CD14-positive monocyte (primary cell): ENCODE measurements at regions not wholly inside any gene's neighbourhood (a gene's known extent, or its start where the extent isn't known, plus 50 kb on each side); places are given as distances from the start of the nearest gene placed in this dataset.

Source experiments
- DNase-seq, 3 donors: peaks; one replicate each; pipeline ENCODE4 v3.0.0-alpha.2; 2011 to 2022
- H2AFZ ChIP-seq: 2 replicates; pipeline ENCODE4 v1.6.0; 2012; ENCODE audit warnings: mild to moderate bottlenecking, low read depth, low read length, inconsistent platforms; ENCODE audit not compliant: insufficient read depth, poor library complexity, severe bottlenecking
- H3K27ac ChIP-seq, 2 donors: 1 replicate in 1 of 2; 2 replicates in 1 of 2; pipeline ENCODE4 v1.5.1; 2012 to 2013; ENCODE audit warnings: low read length in 2 of 2, control low read depth in 1 of 2, inconsistent platforms in 1 of 2, low read depth in 1 of 2, mild to moderate bottlenecking in 1 of 2
- H3K27me3 ChIP-seq, 2 donors: one replicate each; pipeline versions ENCODE4 v1.6.0 to v1.6.1; 2011 to 2013; ENCODE audit warnings: low read length in 2 of 2; ENCODE audit not compliant: control insufficient read depth in 2 of 2, insufficient read depth in 2 of 2
- H3K36me3 ChIP-seq, 2 donors: replicated peaks in 1 of 2; 1 replicate in 1 of 2; 2 replicates in 1 of 2; pipeline versions ENCODE4 v1.5.1 to v1.6.1; 2012 to 2013; ENCODE audit warnings: low read length in 2 of 2, control low read depth in 1 of 2, inconsistent platforms in 1 of 2, mild to moderate bottlenecking in 1 of 2; ENCODE audit not compliant: insufficient read depth in 2 of 2, control insufficient read depth in 1 of 2
- H3K4me1 ChIP-seq, 2 donors: 1 replicate in 1 of 2; 2 replicates in 1 of 2; pipeline versions ENCODE4 v1.5.1 to v1.6.1; 2012 to 2013; ENCODE audit warnings: low read length in 2 of 2, control low read depth in 1 of 2, inconsistent platforms in 1 of 2, mild to moderate bottlenecking in 1 of 2, moderate library complexity in 1 of 2; ENCODE audit not compliant: insufficient read depth in 2 of 2, control insufficient read depth in 1 of 2
- H3K4me2 ChIP-seq: replicated peaks from 2 replicates; pipeline ENCODE3; 2012; ENCODE audit warnings: low read length, moderate library complexity, mild to moderate bottlenecking; ENCODE audit not compliant: poor library complexity, severe bottlenecking; ENCODE audit errors: extremely low read depth
- H3K4me3 ChIP-seq, 3 experiments: fragments of 200-600 bp in 1 of 3; sonication (generic) in 1 of 3; replicated peaks in 1 of 3; 1 replicate in 2 of 3; 2 replicates in 1 of 3; pipeline ENCODE4 v1.5.1; 2011 to 2013; ENCODE audit warnings: low read length in 3 of 3, mild to moderate bottlenecking in 3 of 3, control low read depth in 2 of 3, low read depth in 2 of 3, inconsistent platforms in 1 of 3, moderate library complexity in 1 of 3
- H3K79me2 ChIP-seq: 2 replicates; pipeline ENCODE4 v1.6.0; 2012; ENCODE audit warnings: mild to moderate bottlenecking, control low read depth, inconsistent platforms, low read length, moderate library complexity; ENCODE audit not compliant: insufficient read depth
- H3K9ac ChIP-seq: 2 replicates; pipeline ENCODE4 v1.6.0; 2017; ENCODE audit warnings: low read length, mild to moderate bottlenecking; ENCODE audit not compliant: insufficient read depth, poor library complexity, severe bottlenecking
- H3K9me3 ChIP-seq, 2 donors: replicated peaks in 1 of 2; 1 replicate in 1 of 2; 2 replicates in 1 of 2; pipeline versions ENCODE4 v1.5.1 to v1.6.1; 2012 to 2013; ENCODE audit warnings: low read length in 2 of 2, control low read depth in 1 of 2; ENCODE audit not compliant: control insufficient read depth in 1 of 2, insufficient read depth in 1 of 2
- H4K20me1 ChIP-seq: 2 replicates; pipeline ENCODE4 v1.6.0; 2012; ENCODE audit warnings: mild to moderate bottlenecking, low read length, control low read depth, moderate library complexity; ENCODE audit not compliant: insufficient read depth
- H3K27ac Mint-ChIP-seq, 7 donors: one replicate each; pipeline ENCODE4 v1.8.0; 2020; ENCODE audit warnings: mild to moderate bottlenecking in 7 of 7, mixed read lengths in 7 of 7, moderate library complexity in 6 of 7, inconsistent platforms in 2 of 7
- H3K27me3 Mint-ChIP-seq, 3 donors: one replicate each; pipeline ENCODE4 v1.8.0; 2021 to 2022; ENCODE audit warnings: low read depth in 3 of 3, mild to moderate bottlenecking in 3 of 3, mixed read lengths in 3 of 3, moderate library complexity in 3 of 3, inconsistent platforms in 1 of 3
- H3K36me3 Mint-ChIP-seq, 2 donors: one replicate each; pipeline ENCODE4 v1.8.0; 2020; ENCODE audit warnings: mixed read lengths in 2 of 2, inconsistent platforms in 1 of 2, mild to moderate bottlenecking in 1 of 2
- H3K4me1 Mint-ChIP-seq: one replicate; pipeline ENCODE4 v1.8.0; 2020; ENCODE audit warnings: mild to moderate bottlenecking, mixed read lengths
- H3K4me3 Mint-ChIP-seq, 2 donors: one replicate each; pipeline ENCODE4 v1.8.0; 2020; ENCODE audit warnings: mild to moderate bottlenecking in 2 of 2, mixed read lengths in 2 of 2, moderate library complexity in 1 of 2
- H3K9me3 Mint-ChIP-seq, 7 donors: one replicate each; pipeline ENCODE4 v1.8.0; 2020 to 2022; ENCODE audit warnings: mixed read lengths in 7 of 7, mild to moderate bottlenecking in 6 of 7, moderate library complexity in 6 of 7, inconsistent platforms in 2 of 7
- WGBS: methylation state at CpG from one replicate; pipeline ENCODE4 v1.1.5; 2013; ENCODE audit warnings: missing lambda C conversion rate; ENCODE audit not compliant: insufficient coverage; 5-methylcytosine and 5-hydroxymethylcytosine counted together
- intact Hi-C, 2 donors: fragments of 100-400 bp; cut with micrococcal nuclease; formaldehyde crosslinking; loops; one replicate each; pipeline versions ENCODE4 v1.15.0 to v1.15.1; 2023
- TF ChIP-seq, protein P1 (sequence below): fragments of 200-600 bp; IDR thresholded peaks from one replicate; pipeline ENCODE4 v1.8.0; 2022; ENCODE audit warnings: antibody characterized with exemption, mild to moderate bottlenecking

DNA sequence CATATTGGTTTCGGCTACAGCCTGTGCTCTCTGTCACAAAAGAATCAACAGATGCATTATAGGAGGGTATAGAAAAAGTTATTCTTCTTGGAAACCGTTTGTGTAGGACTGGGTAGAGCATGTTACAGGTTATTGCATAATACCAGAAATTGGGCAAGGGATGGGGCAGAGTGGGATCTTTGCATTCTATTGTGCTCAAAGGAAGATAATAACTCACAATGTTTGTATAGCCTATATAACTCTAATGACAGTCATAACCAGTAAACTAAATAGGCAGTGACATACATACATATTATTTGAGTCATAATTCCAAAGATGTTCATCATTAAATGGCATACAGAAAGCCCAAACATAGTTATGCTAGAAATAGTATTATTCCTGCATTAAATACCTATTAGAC, 179.7 kb downstream of the XPNPEP1 start:
- WGBS = no CpG with 5 or more reads among the region's 2 CpGs
- no peak overlapping the region for H3K27ac Mint-ChIP-seq

DNA sequence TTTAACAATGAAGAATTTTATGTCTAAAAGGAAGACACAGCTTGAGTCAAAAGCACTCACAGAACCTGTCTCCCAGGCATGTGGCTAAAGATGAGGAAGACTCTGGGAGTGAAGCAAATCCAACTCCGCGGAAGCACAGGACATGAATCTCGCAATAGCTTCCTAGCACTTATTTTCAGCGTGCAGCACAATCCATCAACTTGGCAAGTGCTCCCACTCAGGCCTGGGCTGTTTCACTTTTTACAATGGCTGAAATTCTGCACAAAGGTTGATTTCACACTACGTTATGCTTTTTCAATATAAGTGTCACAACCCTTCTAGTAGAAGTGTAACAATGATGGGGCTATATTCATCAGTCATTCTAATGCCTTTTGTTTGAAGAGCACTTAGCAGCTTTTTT, 180.2 kb downstream of the XPNPEP1 start:
- TF ChIP-seq, protein P1, sequence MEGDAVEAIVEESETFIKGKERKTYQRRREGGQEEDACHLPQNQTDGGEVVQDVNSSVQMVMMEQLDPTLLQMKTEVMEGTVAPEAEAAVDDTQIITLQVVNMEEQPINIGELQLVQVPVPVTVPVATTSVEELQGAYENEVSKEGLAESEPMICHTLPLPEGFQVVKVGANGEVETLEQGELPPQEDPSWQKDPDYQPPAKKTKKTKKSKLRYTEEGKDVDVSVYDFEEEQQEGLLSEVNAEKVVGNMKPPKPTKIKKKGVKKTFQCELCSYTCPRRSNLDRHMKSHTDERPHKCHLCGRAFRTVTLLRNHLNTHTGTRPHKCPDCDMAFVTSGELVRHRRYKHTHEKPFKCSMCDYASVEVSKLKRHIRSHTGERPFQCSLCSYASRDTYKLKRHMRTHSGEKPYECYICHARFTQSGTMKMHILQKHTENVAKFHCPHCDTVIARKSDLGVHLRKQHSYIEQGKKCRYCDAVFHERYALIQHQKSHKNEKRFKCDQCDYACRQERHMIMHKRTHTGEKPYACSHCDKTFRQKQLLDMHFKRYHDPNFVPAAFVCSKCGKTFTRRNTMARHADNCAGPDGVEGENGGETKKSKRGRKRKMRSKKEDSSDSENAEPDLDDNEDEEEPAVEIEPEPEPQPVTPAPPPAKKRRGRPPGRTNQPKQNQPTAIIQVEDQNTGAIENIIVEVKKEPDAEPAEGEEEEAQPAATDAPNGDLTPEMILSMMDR = no peak
- H3K27ac ChIP-seq = no peak overlapping the region
- no peaks in the 10 kb centered on the region for H3K4me1 ChIP-seq
- no peak overlapping the region for H3K4me3 ChIP-seq
- Mint-ChIP-seq H3K4me1 (no peaks in the 10 kb centered on the region), H3K27me3 (peaks cover 0 to 1% (median 0%) of the 10 kb centered on the region in 3 donors), H3K36me3 (no peaks in the 10 kb centered on the region), H3K27ac (no peak overlapping the region), H3K9me3 (peaks cover 0 to 2% (median 0%) of the 10 kb centered on the region in 7 donors), H3K4me3 (no peak overlapping the region)
- DNase-seq = no peak
- no peaks in the 10 kb centered on the region for H3K79me2 ChIP-seq
- H4K20me1 ChIP-seq = no peaks in the 10 kb centered on the region
- H3K9me3 ChIP-seq = no peaks in the 10 kb centered on the region
- H3K9ac ChIP-seq = no peak overlapping the region
- intact Hi-C loops = no loop called here
- H3K36me3 ChIP-seq = no peaks in the 10 kb centered on the region
- no peak overlapping the region for H2AFZ ChIP-seq
- H3K4me2 ChIP-seq = no peak overlapping the region
- no peaks in the 10 kb centered on the region for H3K27me3 ChIP-seq
- WGBS = 13% methylated on average over 4 of the region's 5 CpGs

More for the DNA sequence above, 179.7 kb downstream of the XPNPEP1 start:
- H3K27me3 ChIP-seq = no peaks in the 10 kb centered on the region
- H3K27me3 Mint-ChIP-seq = peaks cover 0 to 1% (median 0%) of the 10 kb centered on the region in 3 donors
- no peak overlapping the region for H3K27ac ChIP-seq
- intact Hi-C loops = no loop called here
- DNase-seq = no peak
- TF ChIP-seq, protein P1 = no peak
- H3K4me3 ChIP-seq = no peak overlapping the region
- no peak overlapping the region for H3K9ac ChIP-seq
- no peaks in the 10 kb centered on the region for H3K4me1 Mint-ChIP-seq
- no peaks in the 10 kb centered on the region for H3K36me3 Mint-ChIP-seq
- H4K20me1 ChIP-seq = no peaks in the 10 kb centered on the region
- H3K79me2 ChIP-seq = no peaks in the 10 kb centered on the region
- H2AFZ ChIP-seq = no peak overlapping the region
- no peaks in the 10 kb centered on the region for H3K9me3 ChIP-seq
- H3K36me3 ChIP-seq = no peaks in the 10 kb centered on the region
- H3K4me1 ChIP-seq = no peaks in the 10 kb centered on the region
- no peak overlapping the region for H3K4me2 ChIP-seq
- H3K4me3 Mint-ChIP-seq = no peak overlapping the region
- peaks cover 0 to 2% (median 0%) of the 10 kb centered on the region in 7 donors for H3K9me3 Mint-ChIP-seq
